ENCODE measurements at regions not wholly inside any gene's neighbourhood (a gene's known extent, or its start where the extent isn't known, plus 50 kb on each side); places are given as distances from the start of the nearest gene placed in this dataset.

DNA sequence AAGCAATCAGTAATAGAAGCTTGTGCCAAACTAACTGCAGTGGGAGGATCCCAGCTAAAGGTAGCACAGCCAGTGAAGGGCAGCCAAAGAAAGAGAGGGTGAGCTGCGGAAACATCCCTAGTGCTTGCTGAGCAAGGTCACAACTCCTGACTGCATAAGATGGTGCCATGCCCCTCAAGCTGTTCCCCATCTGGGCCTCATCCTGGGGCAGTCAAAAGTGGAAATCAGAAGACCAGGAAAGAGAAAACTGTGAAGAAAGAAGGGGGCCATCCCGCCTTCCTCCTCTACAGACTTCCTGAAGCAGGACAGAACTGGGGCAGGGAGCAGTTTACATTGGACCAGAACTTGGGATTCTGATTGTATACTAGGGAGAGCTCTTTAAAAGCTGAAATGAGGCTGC is 159.2 kb downstream of the TNFSF13B start:
- TF ChIP-seq, protein P1, sequence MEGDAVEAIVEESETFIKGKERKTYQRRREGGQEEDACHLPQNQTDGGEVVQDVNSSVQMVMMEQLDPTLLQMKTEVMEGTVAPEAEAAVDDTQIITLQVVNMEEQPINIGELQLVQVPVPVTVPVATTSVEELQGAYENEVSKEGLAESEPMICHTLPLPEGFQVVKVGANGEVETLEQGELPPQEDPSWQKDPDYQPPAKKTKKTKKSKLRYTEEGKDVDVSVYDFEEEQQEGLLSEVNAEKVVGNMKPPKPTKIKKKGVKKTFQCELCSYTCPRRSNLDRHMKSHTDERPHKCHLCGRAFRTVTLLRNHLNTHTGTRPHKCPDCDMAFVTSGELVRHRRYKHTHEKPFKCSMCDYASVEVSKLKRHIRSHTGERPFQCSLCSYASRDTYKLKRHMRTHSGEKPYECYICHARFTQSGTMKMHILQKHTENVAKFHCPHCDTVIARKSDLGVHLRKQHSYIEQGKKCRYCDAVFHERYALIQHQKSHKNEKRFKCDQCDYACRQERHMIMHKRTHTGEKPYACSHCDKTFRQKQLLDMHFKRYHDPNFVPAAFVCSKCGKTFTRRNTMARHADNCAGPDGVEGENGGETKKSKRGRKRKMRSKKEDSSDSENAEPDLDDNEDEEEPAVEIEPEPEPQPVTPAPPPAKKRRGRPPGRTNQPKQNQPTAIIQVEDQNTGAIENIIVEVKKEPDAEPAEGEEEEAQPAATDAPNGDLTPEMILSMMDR (optimal IDR thresholded peaks at IDR 0.05 in 1 of 3, IDR thresholded peaks at IDR 0.05 in 1 of 3, conservative IDR thresholded peaks at IDR 0.05 in 1 of 3; ENCODE audit: extremely low read depth in 1 of 3, insufficient read depth in 2 of 3, low read length in 3 of 3) = no peak
- no peak for TF ChIP-seq EZH2 (IDR thresholded peaks at IDR 0.05; ENCODE audit: low read length)

All from keratinocyte (primary cell).